HepG2 (cell line): ENCODE measurements at regions not wholly inside any gene's neighbourhood (a gene's known extent, or its start where the extent isn't known, plus 50 kb on each side); places are given as distances from the start of the nearest gene placed in this dataset.

ENCODE experiments used
- ATAC-seq: fragments of 200-7000 bp; cut with Tn5 transposase; 3 replicates; pipeline ENCODE4 v1.9.1; 2020; ENCODE audit warnings: mild to moderate bottlenecking, moderate library complexity
- BruUV-seq: library from RNA; stranded (reverse); fragments of 400-500 nt; replicated peaks from 2 replicates; lab custom pipeline; 2021; lab: Mats Ljungman, UMichigan
- CTCF ChIA-PET: fragments of 300-600 bp; formaldehyde crosslinking; extraction: SDS; loops from one replicate; lab custom pipeline; 2021; ENCODE audit warnings: low total read pairs, inconsistent platforms, low intra/inter-chr PET ratio; lab: Yijun Ruan, JAX
- POLR2A ChIA-PET: fragments of 350-600 bp; sonication (Branson Sonifier 250); formaldehyde crosslinking; loops from one replicate; lab custom pipeline; 2020; ENCODE audit warnings: antibody characterized with exemption, inconsistent platforms; lab: Yijun Ruan, JAX
- DNase-seq: peaks from one replicate; pipeline ENCODE4 v3.0.0-alpha.2; 2015; ENCODE audit warnings: low spot score
- FAIRE-seq: peaks from 3 replicates; lab custom pipeline; 2011; peaks lifted over from hg19 to GRCh38; lab: Jason Lieb, UNC
- H2AFZ ChIP-seq: one replicate; pipeline ENCODE4 v1.6.1; 2011; ENCODE audit warnings: low read length, inconsistent platforms
- H3K27ac ChIP-seq: fragments of 300-600 bp; 3 replicates; pipeline ENCODE4 v1.8.0; 2011; ENCODE audit warnings: mixed run types, mild to moderate bottlenecking, mixed read lengths, low read length, inconsistent platforms; ENCODE audit not compliant: insufficient read depth; ENCODE audit errors: extremely low read length
- H3K27me3 ChIP-seq, 2 experiments: fragments of 200-600 bp in 1 of 2; 2 replicates in 1 of 2; 3 replicates in 1 of 2; pipeline versions ENCODE4 v1.6.0 to v1.8.0; 2011; ENCODE audit warnings: low read length in 2 of 2, mild to moderate bottlenecking in 2 of 2, moderate library complexity in 2 of 2, inconsistent platforms in 1 of 2; ENCODE audit not compliant: insufficient read depth in 2 of 2, control insufficient read depth in 1 of 2
- H3K36me3 ChIP-seq, 2 experiments: fragments of 200-600 bp in 1 of 2; replicated peaks in 1 of 2; 2 replicates in 1 of 2; 3 replicates in 1 of 2; pipeline versions ENCODE4 v1.5.1 to v1.8.0; 2011; ENCODE audit warnings: low read length in 2 of 2, inconsistent platforms in 1 of 2; ENCODE audit not compliant: insufficient read depth in 2 of 2, control insufficient read depth in 1 of 2
- H3K4me1 ChIP-seq: 2 replicates; pipeline ENCODE4 v1.5.1; 2012; ENCODE audit warnings: low read length, inconsistent platforms; ENCODE audit not compliant: insufficient read depth
- H3K4me2 ChIP-seq: 2 replicates; pipeline ENCODE4 v1.6.0; 2011; ENCODE audit warnings: low read depth, low read length, inconsistent platforms
- H3K4me3 ChIP-seq, 3 experiments: fragments of 200-600 bp in 1 of 3; sonication (generic), shearing (Covaris generic) in 1 of 3; replicated peaks in 1 of 3; 2 replicates each; pipeline ENCODE4 v1.5.1; 2011 to 2016; ENCODE audit warnings: low read length in 3 of 3, inconsistent platforms in 2 of 3, low read depth in 2 of 3, mild to moderate bottlenecking in 2 of 3, control low read depth in 1 of 3, mixed read lengths in 1 of 3; ENCODE audit not compliant: insufficient read depth in 1 of 3
- H3K79me2 ChIP-seq: one replicate; pipeline ENCODE4 v1.6.1; 2011; ENCODE audit warnings: low read length, inconsistent platforms; ENCODE audit not compliant: insufficient read depth
- H3K9ac ChIP-seq: 2 replicates; pipeline ENCODE4 v1.6.0; 2011; ENCODE audit warnings: mild to moderate bottlenecking, low read depth, low read length, inconsistent platforms; ENCODE audit not compliant: insufficient read depth
- H3K9me3 ChIP-seq: 2 replicates; pipeline ENCODE4 v1.5.1; 2012; ENCODE audit warnings: mild to moderate bottlenecking, low read length
- H4K20me1 ChIP-seq: 2 replicates; pipeline ENCODE4 v1.6.0; 2011; ENCODE audit warnings: inconsistent platforms, mild to moderate bottlenecking, low read length, moderate library complexity; ENCODE audit not compliant: insufficient read depth
- EZH2 ChIP-seq: conservative IDR thresholded peaks from 2 replicates; pipeline ENCODE4 v1.6.1; 2012; ENCODE audit warnings: mild to moderate bottlenecking, low read depth, low read length, moderate library complexity
- GMEB1 ChIP-seq: sonication (generic); formaldehyde crosslinking; IDR thresholded peaks from 2 replicates; pipeline ENCODE4 v1.5.1; 2020; ENCODE audit warnings: missing genetic modification reagents, mild to moderate bottlenecking, borderline replicate concordance
- PHF21A ChIP-seq: sonication (generic); formaldehyde crosslinking; IDR thresholded peaks from 2 replicates; pipeline ENCODE4 v1.5.0; 2020; ENCODE audit warnings: mild to moderate bottlenecking, missing genetic modification reagents
- RAD21 ChIP-seq: fragments of 450-650 bp; formaldehyde crosslinking; IDR thresholded peaks from 2 replicates; pipeline ENCODE4 v1.5.0; 2020; ENCODE audit warnings: mild to moderate bottlenecking
- STAG1 ChIP-seq: sonication (generic); formaldehyde crosslinking; IDR thresholded peaks from 2 replicates; pipeline ENCODE4 v1.4.0; 2020; ENCODE audit warnings: missing genetic modification reagents
- ZFP90 ChIP-seq: sonication (generic); formaldehyde crosslinking; IDR thresholded peaks from 2 replicates; pipeline ENCODE4 v1.8.0; 2022; ENCODE audit warnings: missing genetic modification reagents, mild to moderate bottlenecking, inconsistent platforms, borderline replicate concordance
- ZNF274 ChIP-seq: sonication (generic); formaldehyde crosslinking; IDR thresholded peaks from 2 replicates; pipeline ENCODE4 v1.5.1; 2020; ENCODE audit warnings: mild to moderate bottlenecking, missing genetic modification reagents
- ZNF33A ChIP-seq: sonication (generic); formaldehyde crosslinking; IDR thresholded peaks from 2 replicates; pipeline ENCODE4 v1.5.1; 2020; ENCODE audit warnings: missing genetic modification reagents, mild to moderate bottlenecking, moderate library complexity, borderline replicate concordance
- ZNF468 ChIP-seq: sonication (generic); formaldehyde crosslinking; IDR thresholded peaks from 2 replicates; pipeline ENCODE4 v1.8.0; 2022; ENCODE audit warnings: mild to moderate bottlenecking, moderate library complexity, missing genetic modification reagents
- ZNF703 ChIP-seq: sonication (generic); formaldehyde crosslinking; IDR thresholded peaks from 2 replicates; pipeline ENCODE4 v1.5.1; 2020; ENCODE audit warnings: missing genetic modification reagents, mild to moderate bottlenecking, moderate library complexity, borderline replicate concordance
- WGBS: methylation state at CpG from one replicate; pipeline ENCODE4 v1.1.6; 2017; ENCODE audit warnings: low lambda C conversion rate; 5-methylcytosine and 5-hydroxymethylcytosine counted together
- in situ Hi-C: cut with HindIII; loops from 2 replicates; pipeline ENCODE4 v1.10.0; 2017; ENCODE audit warnings: low pct_unique_long_range_greater_than_20kb; ENCODE audit not compliant: extremely low pct_ligation_motif_present
- intact Hi-C: fragments of 100-400 bp; cut with micrococcal nuclease; formaldehyde crosslinking; loops from one replicate; pipeline ENCODE4 v1.10.0; 2022; ENCODE audit not compliant: unreplicated experiment
- TF ChIP-seq, protein P1 (sequence below): sonication (generic); formaldehyde crosslinking; IDR thresholded peaks from 2 replicates; pipeline ENCODE4 v1.5.0; 2020; ENCODE audit warnings: mild to moderate bottlenecking, missing genetic modification reagents
- TF ChIP-seq, protein P2 (sequence below): sonication (generic); formaldehyde crosslinking; IDR thresholded peaks from 2 replicates; pipeline ENCODE4 v1.5.0; 2020; ENCODE audit warnings: mild to moderate bottlenecking, missing genetic modification reagents, moderate library complexity

DNA sequence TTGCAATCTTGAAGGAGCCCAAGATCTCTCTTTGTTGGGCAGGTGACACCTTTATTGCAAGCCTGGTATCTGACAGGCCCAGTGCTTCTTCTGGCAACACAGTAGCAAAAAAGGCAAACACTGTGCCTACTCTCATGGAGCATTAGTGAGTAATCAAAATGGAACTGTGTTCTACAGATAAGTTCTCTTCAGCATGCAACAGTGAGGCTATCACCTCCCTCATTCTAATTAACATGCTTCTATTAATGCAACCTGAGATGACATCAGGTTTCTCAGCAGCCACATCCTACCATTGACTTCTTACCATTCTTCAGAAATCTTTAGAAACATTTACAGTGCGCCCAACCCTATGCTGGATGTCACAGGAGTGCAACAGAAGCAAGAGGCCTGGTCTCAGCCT is 77.9 kb upstream of the KCNMA1 start (continued):
- no peak for TF ChIP-seq ZNF703 (CRISPR knock-in tag)
- no peak for TF ChIP-seq ZNF274 (CRISPR knock-in tag)
- TF ChIP-seq GMEB1 (CRISPR knock-in tag) = no peak
- TF ChIP-seq ZFP90 (CRISPR knock-in tag) = no peak
- TF ChIP-seq PHF21A = no peak
- TF ChIP-seq, protein P1, sequence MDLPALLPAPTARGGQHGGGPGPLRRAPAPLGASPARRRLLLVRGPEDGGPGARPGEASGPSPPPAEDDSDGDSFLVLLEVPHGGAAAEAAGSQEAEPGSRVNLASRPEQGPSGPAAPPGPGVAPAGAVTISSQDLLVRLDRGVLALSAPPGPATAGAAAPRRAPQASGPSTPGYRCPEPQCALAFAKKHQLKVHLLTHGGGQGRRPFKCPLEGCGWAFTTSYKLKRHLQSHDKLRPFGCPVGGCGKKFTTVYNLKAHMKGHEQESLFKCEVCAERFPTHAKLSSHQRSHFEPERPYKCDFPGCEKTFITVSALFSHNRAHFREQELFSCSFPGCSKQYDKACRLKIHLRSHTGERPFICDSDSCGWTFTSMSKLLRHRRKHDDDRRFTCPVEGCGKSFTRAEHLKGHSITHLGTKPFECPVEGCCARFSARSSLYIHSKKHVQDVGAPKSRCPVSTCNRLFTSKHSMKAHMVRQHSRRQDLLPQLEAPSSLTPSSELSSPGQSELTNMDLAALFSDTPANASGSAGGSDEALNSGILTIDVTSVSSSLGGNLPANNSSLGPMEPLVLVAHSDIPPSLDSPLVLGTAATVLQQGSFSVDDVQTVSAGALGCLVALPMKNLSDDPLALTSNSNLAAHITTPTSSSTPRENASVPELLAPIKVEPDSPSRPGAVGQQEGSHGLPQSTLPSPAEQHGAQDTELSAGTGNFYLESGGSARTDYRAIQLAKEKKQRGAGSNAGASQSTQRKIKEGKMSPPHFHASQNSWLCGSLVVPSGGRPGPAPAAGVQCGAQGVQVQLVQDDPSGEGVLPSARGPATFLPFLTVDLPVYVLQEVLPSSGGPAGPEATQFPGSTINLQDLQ (CRISPR knock-in tag) = no peak
- TF ChIP-seq, all 625 proteins: peak for 0

GRCh38 chr10:77715088-77715487 is 77.5 kb upstream of the KCNMA1 start:
- POLR2A ChIA-PET = no interaction called here
- peak; percentile 57 for FAIRE-seq

More at GRCh38 chr10:77715088-77715487, 77.5 kb upstream of the KCNMA1 start:
- no peak overlapping the region for H3K27ac ChIP-seq
- 0 out of 2 replicates have a peak, but pooled peaks have one; percentile 12 for TF ChIP-seq RAD21 (CRISPR knock-in tag)
- no peak for TF ChIP-seq ZNF33A (CRISPR knock-in tag)
- TF ChIP-seq ZNF468 (CRISPR knock-in tag) = no peak
- TF ChIP-seq EZH2 = no peak
- peak; percentile 52 for TF ChIP-seq STAG1 (CRISPR knock-in tag)
- TF ChIP-seq, protein P2, sequence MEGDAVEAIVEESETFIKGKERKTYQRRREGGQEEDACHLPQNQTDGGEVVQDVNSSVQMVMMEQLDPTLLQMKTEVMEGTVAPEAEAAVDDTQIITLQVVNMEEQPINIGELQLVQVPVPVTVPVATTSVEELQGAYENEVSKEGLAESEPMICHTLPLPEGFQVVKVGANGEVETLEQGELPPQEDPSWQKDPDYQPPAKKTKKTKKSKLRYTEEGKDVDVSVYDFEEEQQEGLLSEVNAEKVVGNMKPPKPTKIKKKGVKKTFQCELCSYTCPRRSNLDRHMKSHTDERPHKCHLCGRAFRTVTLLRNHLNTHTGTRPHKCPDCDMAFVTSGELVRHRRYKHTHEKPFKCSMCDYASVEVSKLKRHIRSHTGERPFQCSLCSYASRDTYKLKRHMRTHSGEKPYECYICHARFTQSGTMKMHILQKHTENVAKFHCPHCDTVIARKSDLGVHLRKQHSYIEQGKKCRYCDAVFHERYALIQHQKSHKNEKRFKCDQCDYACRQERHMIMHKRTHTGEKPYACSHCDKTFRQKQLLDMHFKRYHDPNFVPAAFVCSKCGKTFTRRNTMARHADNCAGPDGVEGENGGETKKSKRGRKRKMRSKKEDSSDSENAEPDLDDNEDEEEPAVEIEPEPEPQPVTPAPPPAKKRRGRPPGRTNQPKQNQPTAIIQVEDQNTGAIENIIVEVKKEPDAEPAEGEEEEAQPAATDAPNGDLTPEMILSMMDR (CRISPR knock-in tag) = peak; percentile 56
- TF ChIP-seq, all 625 proteins: peak for 3
- Histone ChIP-seq H3K9ac (no peak overlapping the region), H4K20me1 (no peaks in the 10 kb centered on the region), H3K4me2 (no peak overlapping the region), H3K79me2 (no peaks in the 10 kb centered on the region), H3K9me3 (no peaks in the 10 kb centered on the region), H3K36me3 (no peaks in the 10 kb centered on the region), H3K27me3 (peaks cover 6 to 29% of the 10 kb centered on the region in 2 experiments), H2AFZ (no peak overlapping the region), H3K4me1 (no peaks in the 10 kb centered on the region), H3K4me3 (no peak overlapping the region)
- intact Hi-C loops = loop anchor here (1.0 kb wide), 1 partner anchor 41 kb away; no protein-coding TSS in a partner anchor
- peak; percentile 67 for ATAC-seq
- BruUV-seq = no TSS peak
- WGBS = 0% methylated on average over 3 of the region's 3 CpGs
- in situ Hi-C loops = loop anchor here (5.0 to 10.0 kb wide), 2 partner anchors 47 to 550 kb away; no protein-coding TSS in a partner anchor
- peak; percentile 23 for DNase-seq
- CTCF ChIA-PET = interaction anchor here (2.2 kb wide), 1 partner anchor 42 kb away, joined by 8 read pairs; no protein-coding TSS in a partner anchor
